ENCODE measurements at regions not wholly inside any gene's neighbourhood (a gene's known extent, or its start where the extent isn't known, plus 50 kb on each side); places are given as distances from the start of the nearest gene placed in this dataset.

DNA sequence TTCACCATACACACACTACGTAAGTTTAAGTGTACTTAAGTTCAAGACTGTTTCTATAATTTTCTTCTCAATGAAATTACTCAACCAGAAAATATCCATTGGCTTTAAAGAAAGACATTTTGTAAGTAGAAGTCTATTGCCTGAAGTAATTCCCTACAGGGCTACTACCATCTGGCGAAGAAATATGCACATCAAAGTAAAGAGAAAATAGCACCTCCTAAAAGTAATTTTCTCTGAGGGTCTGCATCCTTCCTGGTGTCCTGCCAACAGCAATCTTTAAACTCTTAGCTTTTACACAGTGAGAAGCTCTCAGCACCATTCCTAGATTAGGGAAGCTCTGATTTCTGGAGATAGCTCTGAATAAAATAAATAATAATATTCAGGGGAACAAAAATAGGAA lies 498.5 kb upstream of the TYRP1 start:
- TF ChIP-seq POLR2AphosphoS5 (IDR thresholded peaks at IDR 0.05; ENCODE audit: low read depth, low read length) (no peak), FOXP2 (optimal IDR thresholded peaks at IDR 0.05; ENCODE audit: borderline replicate concordance, extremely low read depth, extremely low read length, insufficient read depth) (no peak)
- TF ChIP-seq, protein P1, sequence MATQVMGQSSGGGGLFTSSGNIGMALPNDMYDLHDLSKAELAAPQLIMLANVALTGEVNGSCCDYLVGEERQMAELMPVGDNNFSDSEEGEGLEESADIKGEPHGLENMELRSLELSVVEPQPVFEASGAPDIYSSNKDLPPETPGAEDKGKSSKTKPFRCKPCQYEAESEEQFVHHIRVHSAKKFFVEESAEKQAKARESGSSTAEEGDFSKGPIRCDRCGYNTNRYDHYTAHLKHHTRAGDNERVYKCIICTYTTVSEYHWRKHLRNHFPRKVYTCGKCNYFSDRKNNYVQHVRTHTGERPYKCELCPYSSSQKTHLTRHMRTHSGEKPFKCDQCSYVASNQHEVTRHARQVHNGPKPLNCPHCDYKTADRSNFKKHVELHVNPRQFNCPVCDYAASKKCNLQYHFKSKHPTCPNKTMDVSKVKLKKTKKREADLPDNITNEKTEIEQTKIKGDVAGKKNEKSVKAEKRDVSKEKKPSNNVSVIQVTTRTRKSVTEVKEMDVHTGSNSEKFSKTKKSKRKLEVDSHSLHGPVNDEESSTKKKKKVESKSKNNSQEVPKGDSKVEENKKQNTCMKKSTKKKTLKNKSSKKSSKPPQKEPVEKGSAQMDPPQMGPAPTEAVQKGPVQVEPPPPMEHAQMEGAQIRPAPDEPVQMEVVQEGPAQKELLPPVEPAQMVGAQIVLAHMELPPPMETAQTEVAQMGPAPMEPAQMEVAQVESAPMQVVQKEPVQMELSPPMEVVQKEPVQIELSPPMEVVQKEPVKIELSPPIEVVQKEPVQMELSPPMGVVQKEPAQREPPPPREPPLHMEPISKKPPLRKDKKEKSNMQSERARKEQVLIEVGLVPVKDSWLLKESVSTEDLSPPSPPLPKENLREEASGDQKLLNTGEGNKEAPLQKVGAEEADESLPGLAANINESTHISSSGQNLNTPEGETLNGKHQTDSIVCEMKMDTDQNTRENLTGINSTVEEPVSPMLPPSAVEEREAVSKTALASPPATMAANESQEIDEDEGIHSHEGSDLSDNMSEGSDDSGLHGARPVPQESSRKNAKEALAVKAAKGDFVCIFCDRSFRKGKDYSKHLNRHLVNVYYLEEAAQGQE (IDR thresholded peaks at IDR 0.05; ENCODE audit: insufficient read depth in 1 of 2, low read depth in 2 of 2, low read length in 2 of 2): no peak

All from PFSK-1 (cell line).